ENCODE measurements at regions not wholly inside any gene's neighbourhood (a gene's known extent, or its start where the extent isn't known, plus 50 kb on each side); places are given as distances from the start of the nearest gene placed in this dataset.

- H3K27ac ChIP-seq (ENCODE audit: low read depth, low read length), result no peak overlapping the region
- Mint-ChIP-seq H3K4me1 (peaks cover 0 to 4% (median 3%) of the 10 kb centered on the region in 3 donors), H3K27ac (no peak overlapping the region), H3K27me3 (peaks cover 10 to 37% of the 10 kb centered on the region in 2 donors), H3K4me3 (no peak overlapping the region), H3K9me3 (no peaks in the 10 kb centered on the region), H3K36me3 (no peaks in the 10 kb centered on the region)
- H3K27me3 ChIP-seq (ENCODE audit: insufficient read depth, low read length, poor library complexity, severe bottlenecking), result no peaks in the 10 kb centered on the region
- no peaks in the 10 kb centered on the region for H3K9me3 ChIP-seq (ENCODE audit: low read length)
- no peak overlapping the region for H3K4me3 ChIP-seq (ENCODE audit: low read length)
- H3K4me1 ChIP-seq (ENCODE audit: insufficient read depth, low read length), result no peaks in the 10 kb centered on the region
- ChIA-PET POLR2A (no interaction called here), CTCF (interaction anchor here (1.4 kb wide), 1 partner anchor 12 kb away, joined by 3 read pairs; no protein-coding TSS in a partner anchor)
- H3K36me3 ChIP-seq (ENCODE audit: insufficient read depth, low read length), result no peaks in the 10 kb centered on the region
- no peak for DNase-seq
Observed at GRCh38 chr3:194081826-194082225, 54.1 kb upstream of the HES1 start.

GRCh38 chr3:194082743-194083636 is 53.0 kb upstream of the HES1 start:
- Histone ChIP-seq H3K9me3 (ENCODE audit: low read length) (no peaks in the 10 kb centered on the region), H3K27ac (ENCODE audit: low read depth, low read length) (no peak overlapping the region), H3K36me3 (ENCODE audit: insufficient read depth, low read length) (no peaks in the 10 kb centered on the region), H3K4me3 (ENCODE audit: low read length) (no peak overlapping the region), H3K27me3 (ENCODE audit: insufficient read depth, low read length, poor library complexity, severe bottlenecking) (no peaks in the 10 kb centered on the region), H3K4me1 (ENCODE audit: insufficient read depth, low read length) (no peaks in the 10 kb centered on the region)
- POLR2A ChIA-PET, result no interaction called here
- H3K9me3 Mint-ChIP-seq, result no peaks in the 10 kb centered on the region
- no peak for DNase-seq
- H3K36me3 Mint-ChIP-seq, result no peaks in the 10 kb centered on the region
- CTCF ChIA-PET, result interaction anchor here (1.4 kb wide), 1 partner anchor 11 kb away, joined by 3 read pairs; no protein-coding TSS in a partner anchor
- no peak overlapping the region for H3K4me3 Mint-ChIP-seq
- H3K27me3 Mint-ChIP-seq, result peaks cover 11 to 31% of the 10 kb centered on the region in 2 donors
- H3K4me1 Mint-ChIP-seq, result peaks cover 0 to 4% (median 3%) of the 10 kb centered on the region in 3 donors
- H3K27ac Mint-ChIP-seq, result no peak overlapping the region

- Mint-ChIP-seq H3K9me3 (no peaks in the 10 kb centered on the region), H3K36me3 (no peaks in the 10 kb centered on the region), H3K27ac (no peak overlapping the region), H3K27me3 (peaks cover 12 to 26% of the 10 kb centered on the region in 2 donors), H3K4me1 (peaks cover 0 to 4% (median 3%) of the 10 kb centered on the region in 3 donors), H3K4me3 (no peak overlapping the region)
- POLR2A ChIA-PET, result no interaction called here
- CTCF ChIA-PET, result no interaction called here
- H3K27ac ChIP-seq (ENCODE audit: low read depth, low read length), result no peak overlapping the region
- H3K4me1 ChIP-seq (ENCODE audit: insufficient read depth, low read length), result no peaks in the 10 kb centered on the region
- no peaks in the 10 kb centered on the region for H3K27me3 ChIP-seq (ENCODE audit: insufficient read depth, low read length, poor library complexity, severe bottlenecking)
- no peaks in the 10 kb centered on the region for H3K9me3 ChIP-seq (ENCODE audit: low read length)
- H3K36me3 ChIP-seq (ENCODE audit: insufficient read depth, low read length), result no peaks in the 10 kb centered on the region
- no peak overlapping the region for H3K4me3 ChIP-seq (ENCODE audit: low read length)
- DNase-seq, result no peak
Observed at GRCh38 chr3:194083637-194084224, 52.2 kb upstream of the HES1 start.

GRCh38 chr3:194084284-194084683 is 51.7 kb upstream of the HES1 start:
- ChIA-PET POLR2A (no interaction called here), CTCF (no interaction called here)
- no peak overlapping the region for H3K4me3 ChIP-seq (ENCODE audit: low read length)
- H3K27me3 ChIP-seq (ENCODE audit: insufficient read depth, low read length, poor library complexity, severe bottlenecking), result no peaks in the 10 kb centered on the region
- H3K9me3 ChIP-seq (ENCODE audit: low read length), result no peaks in the 10 kb centered on the region
- H3K27ac Mint-ChIP-seq, result no peak overlapping the region
- H3K36me3 ChIP-seq (ENCODE audit: insufficient read depth, low read length), result no peaks in the 10 kb centered on the region
- peaks cover 0 to 4% (median 3%) of the 10 kb centered on the region in 3 donors for H3K4me1 Mint-ChIP-seq
- no peaks in the 10 kb centered on the region for H3K9me3 Mint-ChIP-seq
- no peak overlapping the region for H3K4me3 Mint-ChIP-seq
- H3K36me3 Mint-ChIP-seq, result no peaks in the 10 kb centered on the region
- H3K27ac ChIP-seq (ENCODE audit: low read depth, low read length), result no peak overlapping the region
- H3K27me3 Mint-ChIP-seq, result peaks cover 10 to 24% of the 10 kb centered on the region in 2 donors
- no peaks in the 10 kb centered on the region for H3K4me1 ChIP-seq (ENCODE audit: insufficient read depth, low read length)
- no peak for DNase-seq

All from CD8-positive, alpha-beta memory T cell (primary cell).